ENCODE measurements at regions not wholly inside any gene's neighbourhood (a gene's known extent, or its start where the extent isn't known, plus 50 kb on each side); places are given as distances from the start of the nearest gene placed in this dataset.

DNA sequence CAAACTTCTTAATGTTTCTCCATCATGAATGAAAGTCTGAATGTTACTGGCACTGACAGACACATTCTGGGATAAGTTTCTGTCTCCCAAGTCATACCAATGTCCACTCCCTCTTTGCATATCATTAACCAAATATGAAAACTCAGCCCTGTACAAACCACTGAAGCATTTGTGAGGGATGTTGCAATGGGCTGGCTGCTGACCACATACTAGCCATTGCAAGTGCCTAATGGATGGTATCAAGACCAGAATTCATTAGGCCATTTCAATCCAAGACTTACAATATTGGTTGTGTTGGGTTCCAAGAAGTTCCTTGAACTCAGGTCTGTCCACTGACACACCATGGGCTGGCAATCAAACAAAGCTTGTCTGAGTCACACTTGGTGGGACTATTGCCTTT lies 73.8 kb downstream of the CBLN2 start:
- Histone ChIP-seq H3K36me3 (ENCODE audit: control insufficient read depth in 1 of 2, insufficient read depth in 2 of 2, low read length in 2 of 2) (no peaks in the 10 kb centered on the region), H3K27me3 (ENCODE audit: low read depth, low read length) (no peaks in the 10 kb centered on the region), H3K9me3 (ENCODE audit: control insufficient read depth in 1 of 2, low read length in 2 of 2) (no peaks in the 10 kb centered on the region), H3K27ac (ENCODE audit: low read length) (no peak overlapping the region), H3K4me3 (ENCODE audit: low read depth in 1 of 2, low read length in 2 of 2) (no peak overlapping the region), H3K4me1 (ENCODE audit: control insufficient read depth in 1 of 2, insufficient read depth in 2 of 2, low read length in 2 of 2) (no peaks in the 10 kb centered on the region)

DNA sequence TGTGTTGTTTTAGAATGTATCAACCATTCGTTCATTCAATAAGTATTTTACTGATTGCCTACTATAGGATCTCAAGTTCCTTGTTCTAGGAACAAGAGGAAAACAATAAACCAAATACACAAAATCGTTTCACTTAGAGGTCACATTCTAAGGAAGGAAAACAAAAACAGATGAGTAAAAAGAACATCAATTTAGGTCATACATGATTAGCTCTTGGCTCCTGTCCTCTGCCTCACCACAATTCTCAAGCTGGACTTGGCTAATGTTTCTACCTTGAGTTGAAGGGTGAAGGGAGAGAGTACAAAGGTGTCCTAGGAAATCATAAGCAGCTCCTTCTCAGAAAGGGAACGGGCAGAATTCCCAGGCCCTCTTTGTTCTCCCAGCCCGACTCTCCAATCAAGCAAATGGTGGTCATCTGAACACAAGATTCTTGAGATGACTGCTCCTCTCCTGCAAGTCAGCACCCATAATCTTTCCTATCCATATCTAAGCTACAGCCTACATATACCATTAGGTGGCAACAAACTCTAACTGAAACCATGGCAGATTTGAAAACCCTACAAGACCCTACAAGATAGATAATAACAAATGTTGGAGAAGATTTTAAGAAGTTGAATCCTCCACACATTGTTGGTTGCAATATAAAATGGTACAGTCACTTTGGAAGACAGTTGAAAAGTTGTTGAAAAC lies 76.0 kb downstream of the CBLN2 start:
- H3K4me3 ChIP-seq (ENCODE audit: low read depth in 1 of 2, low read length in 2 of 2): no peak overlapping the region
- H3K27ac ChIP-seq (ENCODE audit: low read length): no peak overlapping the region

DNA sequence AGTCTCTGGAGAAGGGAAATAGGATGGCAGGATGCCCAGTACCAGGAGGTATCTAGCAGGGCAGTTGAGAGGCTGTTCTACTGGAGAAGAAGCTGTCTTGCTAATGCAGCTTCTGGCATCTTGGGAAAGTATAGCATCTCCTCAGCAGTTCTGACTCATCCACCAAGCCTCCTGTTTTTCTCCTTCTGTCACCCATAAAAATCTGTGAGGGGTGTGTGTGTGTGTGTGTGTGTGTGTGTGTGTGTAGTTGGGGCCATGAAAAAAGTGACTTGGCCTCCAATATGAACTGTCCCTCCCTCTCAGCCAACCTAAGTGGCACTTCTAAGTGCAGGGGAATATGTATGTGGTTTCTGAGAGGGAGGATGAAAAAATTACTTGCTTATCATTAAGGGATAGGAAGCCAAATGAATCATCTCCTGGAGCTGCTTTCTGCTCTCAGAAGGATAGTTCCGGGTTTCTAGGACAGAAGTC lies 83.9 kb downstream of the CBLN2 start:
- H3K27me3 ChIP-seq (ENCODE audit: low read depth, low read length): no peaks in the 10 kb centered on the region
- H3K9me3 ChIP-seq (ENCODE audit: control insufficient read depth in 1 of 2, low read length in 2 of 2): no peaks in the 10 kb centered on the region
- H3K4me1 ChIP-seq (ENCODE audit: control insufficient read depth in 1 of 2, insufficient read depth in 2 of 2, low read length in 2 of 2): no peaks in the 10 kb centered on the region
- H3K36me3 ChIP-seq (ENCODE audit: control insufficient read depth in 1 of 2, insufficient read depth in 2 of 2, low read length in 2 of 2): no peaks in the 10 kb centered on the region
- no peak overlapping the region for H3K27ac ChIP-seq (ENCODE audit: low read length)
- H3K4me3 ChIP-seq (ENCODE audit: low read depth in 1 of 2, low read length in 2 of 2): no peak overlapping the region

More for the DNA sequence above, 76.0 kb downstream of the CBLN2 start:
- no peaks in the 10 kb centered on the region for H3K27me3 ChIP-seq (ENCODE audit: low read depth, low read length)
- H3K9me3 ChIP-seq (ENCODE audit: control insufficient read depth in 1 of 2, low read length in 2 of 2): no peaks in the 10 kb centered on the region
- no peaks in the 10 kb centered on the region for H3K4me1 ChIP-seq (ENCODE audit: control insufficient read depth in 1 of 2, insufficient read depth in 2 of 2, low read length in 2 of 2)
- H3K36me3 ChIP-seq (ENCODE audit: control insufficient read depth in 1 of 2, insufficient read depth in 2 of 2, low read length in 2 of 2): no peaks in the 10 kb centered on the region

DNA sequence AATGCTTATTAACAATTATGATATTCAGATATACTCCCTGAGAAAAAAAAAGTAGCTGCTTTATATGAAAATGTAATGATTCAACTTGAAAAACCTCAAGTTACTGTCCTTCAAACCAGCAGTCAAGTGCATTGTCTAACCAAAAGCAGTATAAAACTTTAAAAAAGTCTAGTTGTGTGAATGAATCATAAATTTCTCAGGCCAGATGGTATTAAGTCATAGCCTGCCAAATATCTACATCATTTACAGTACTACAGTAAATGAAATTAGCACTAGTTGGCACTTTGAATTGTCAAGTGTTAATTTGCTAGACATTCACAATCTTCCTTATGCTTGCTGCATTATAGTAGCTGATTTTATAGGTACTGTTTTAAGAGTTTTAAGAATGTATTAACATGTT lies 85.9 kb downstream of the CBLN2 start:
- H3K4me1 ChIP-seq (ENCODE audit: control insufficient read depth in 1 of 2, insufficient read depth in 2 of 2, low read length in 2 of 2): no peaks in the 10 kb centered on the region
- no peak overlapping the region for H3K4me3 ChIP-seq (ENCODE audit: low read depth in 1 of 2, low read length in 2 of 2)
- no peaks in the 10 kb centered on the region for H3K36me3 ChIP-seq (ENCODE audit: control insufficient read depth in 1 of 2, insufficient read depth in 2 of 2, low read length in 2 of 2)
- no peaks in the 10 kb centered on the region for H3K27me3 ChIP-seq (ENCODE audit: low read depth, low read length)
- no peak overlapping the region for H3K27ac ChIP-seq (ENCODE audit: low read length)
- no peaks in the 10 kb centered on the region for H3K9me3 ChIP-seq (ENCODE audit: control insufficient read depth in 1 of 2, low read length in 2 of 2)

DNA sequence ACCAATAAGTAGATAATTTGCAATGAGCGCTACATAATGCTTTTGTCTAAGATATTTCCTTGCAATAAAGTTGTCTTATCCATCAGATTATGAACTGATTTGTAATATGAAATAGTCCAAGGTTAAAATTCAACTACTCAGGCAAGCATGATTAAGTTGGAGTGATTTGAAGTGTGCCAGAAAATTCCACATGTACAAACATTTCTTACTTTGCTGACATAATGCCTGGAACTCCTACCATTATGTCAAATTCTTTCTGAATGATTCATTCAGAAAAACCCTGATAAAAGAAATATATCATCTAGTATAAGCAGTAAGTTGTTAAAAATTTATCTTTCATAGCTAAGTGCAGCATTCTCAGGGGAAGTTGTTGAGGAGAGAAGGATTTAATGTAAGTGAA lies 87.3 kb downstream of the CBLN2 start:
- H3K9me3 ChIP-seq (ENCODE audit: control insufficient read depth in 1 of 2, low read length in 2 of 2): no peaks in the 10 kb centered on the region
- no peaks in the 10 kb centered on the region for H3K27me3 ChIP-seq (ENCODE audit: low read depth, low read length)
- no peaks in the 10 kb centered on the region for H3K4me1 ChIP-seq (ENCODE audit: control insufficient read depth in 1 of 2, insufficient read depth in 2 of 2, low read length in 2 of 2)
- H3K27ac ChIP-seq (ENCODE audit: low read length): no peak overlapping the region
- no peaks in the 10 kb centered on the region for H3K36me3 ChIP-seq (ENCODE audit: control insufficient read depth in 1 of 2, insufficient read depth in 2 of 2, low read length in 2 of 2)
- no peak overlapping the region for H3K4me3 ChIP-seq (ENCODE audit: low read depth in 1 of 2, low read length in 2 of 2)

DNA sequence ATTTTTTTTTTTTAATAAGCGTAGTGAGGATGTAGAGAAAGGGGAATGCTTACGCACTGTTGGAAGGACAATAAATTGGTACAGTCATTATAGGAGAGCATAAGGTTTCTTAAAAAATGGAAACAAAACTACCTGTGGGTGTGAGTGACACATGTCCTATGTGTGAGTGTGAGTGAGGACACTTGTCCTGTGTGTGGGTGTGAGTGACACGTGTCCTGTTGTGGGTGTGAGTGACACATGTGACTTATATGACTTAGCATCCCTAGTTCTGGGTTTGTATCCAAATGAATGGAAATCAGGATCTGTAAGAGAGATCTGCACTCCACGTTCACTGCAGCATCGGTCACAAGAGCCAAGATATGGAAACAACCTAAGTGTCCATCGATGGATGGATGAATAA lies 91.8 kb downstream of the CBLN2 start:
- Histone ChIP-seq H3K4me3 (ENCODE audit: low read depth in 1 of 2, low read length in 2 of 2) (no peak overlapping the region), H3K36me3 (ENCODE audit: control insufficient read depth in 1 of 2, insufficient read depth in 2 of 2, low read length in 2 of 2) (no peaks in the 10 kb centered on the region), H3K4me1 (ENCODE audit: control insufficient read depth in 1 of 2, insufficient read depth in 2 of 2, low read length in 2 of 2) (no peaks in the 10 kb centered on the region), H3K27ac (ENCODE audit: low read length) (no peak overlapping the region), H3K27me3 (ENCODE audit: low read depth, low read length) (no peaks in the 10 kb centered on the region), H3K9me3 (ENCODE audit: control insufficient read depth in 1 of 2, low read length in 2 of 2) (no peaks in the 10 kb centered on the region)

DNA sequence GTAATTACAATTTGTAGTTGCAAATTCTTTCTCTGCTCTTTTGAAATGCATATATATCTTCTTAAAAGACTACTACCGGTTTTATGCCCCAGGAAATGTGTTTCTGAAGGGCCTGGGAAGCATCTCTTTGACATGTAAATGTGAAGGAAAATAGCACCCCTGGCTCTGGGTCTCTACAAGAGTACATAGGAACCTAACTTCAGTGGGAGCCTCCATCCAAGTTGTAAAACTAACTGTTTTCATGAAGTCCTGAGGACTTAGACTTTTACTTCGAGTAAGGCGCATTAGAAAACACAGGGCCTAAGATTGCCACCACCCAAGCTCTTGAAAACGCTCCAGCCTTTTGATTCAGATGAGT lies 99.4 kb downstream of the CBLN2 start:
- H3K4me1 ChIP-seq (ENCODE audit: control insufficient read depth in 1 of 2, insufficient read depth in 2 of 2, low read length in 2 of 2): no peaks in the 10 kb centered on the region
- H3K4me3 ChIP-seq (ENCODE audit: low read depth in 1 of 2, low read length in 2 of 2): no peak overlapping the region
- no peaks in the 10 kb centered on the region for H3K9me3 ChIP-seq (ENCODE audit: control insufficient read depth in 1 of 2, low read length in 2 of 2)
- H3K27ac ChIP-seq (ENCODE audit: low read length): no peak overlapping the region
- no peaks in the 10 kb centered on the region for H3K27me3 ChIP-seq (ENCODE audit: low read depth, low read length)
- H3K36me3 ChIP-seq (ENCODE audit: control insufficient read depth in 1 of 2, insufficient read depth in 2 of 2, low read length in 2 of 2): no peaks in the 10 kb centered on the region

DNA sequence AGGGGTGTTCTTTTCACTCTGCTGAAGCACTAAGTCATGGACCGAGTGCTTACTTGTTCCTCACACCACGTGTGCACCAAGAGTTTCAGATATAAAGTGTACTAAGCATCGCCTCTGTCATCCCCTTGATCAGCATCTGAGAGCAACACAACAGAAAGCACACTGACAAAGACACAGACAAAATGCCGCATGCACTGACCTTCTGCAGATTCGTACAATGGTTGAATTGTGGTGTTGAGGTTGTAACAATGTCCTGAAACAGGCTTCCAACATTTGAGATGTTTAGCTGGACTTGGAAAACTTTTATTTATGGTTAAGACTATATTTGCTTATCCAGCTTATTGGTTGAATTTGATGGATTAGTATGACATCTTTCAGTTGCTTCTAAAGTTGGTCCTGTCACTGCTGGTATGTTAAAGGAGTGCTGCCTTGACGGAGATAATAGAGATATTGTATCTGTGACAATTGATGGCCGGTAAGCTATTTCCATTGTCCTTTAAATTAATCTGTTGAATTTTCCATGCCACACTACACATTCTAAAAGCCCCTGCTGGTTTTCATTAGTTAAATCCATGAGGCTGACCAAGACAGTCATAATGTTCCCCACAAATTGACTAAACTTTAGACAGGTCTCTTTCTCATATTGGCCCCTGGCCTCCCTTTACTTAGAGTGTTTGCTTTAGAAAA lies 99.9 kb downstream of the CBLN2 start:
- H3K27me3 ChIP-seq (ENCODE audit: low read depth, low read length): no peaks in the 10 kb centered on the region
- H3K4me1 ChIP-seq (ENCODE audit: control insufficient read depth in 1 of 2, insufficient read depth in 2 of 2, low read length in 2 of 2): no peaks in the 10 kb centered on the region
- H3K9me3 ChIP-seq (ENCODE audit: control insufficient read depth in 1 of 2, low read length in 2 of 2): no peaks in the 10 kb centered on the region
- no peak overlapping the region for H3K27ac ChIP-seq (ENCODE audit: low read length)
- no peaks in the 10 kb centered on the region for H3K36me3 ChIP-seq (ENCODE audit: control insufficient read depth in 1 of 2, insufficient read depth in 2 of 2, low read length in 2 of 2)
- no peak overlapping the region for H3K4me3 ChIP-seq (ENCODE audit: low read depth in 1 of 2, low read length in 2 of 2)

DNA sequence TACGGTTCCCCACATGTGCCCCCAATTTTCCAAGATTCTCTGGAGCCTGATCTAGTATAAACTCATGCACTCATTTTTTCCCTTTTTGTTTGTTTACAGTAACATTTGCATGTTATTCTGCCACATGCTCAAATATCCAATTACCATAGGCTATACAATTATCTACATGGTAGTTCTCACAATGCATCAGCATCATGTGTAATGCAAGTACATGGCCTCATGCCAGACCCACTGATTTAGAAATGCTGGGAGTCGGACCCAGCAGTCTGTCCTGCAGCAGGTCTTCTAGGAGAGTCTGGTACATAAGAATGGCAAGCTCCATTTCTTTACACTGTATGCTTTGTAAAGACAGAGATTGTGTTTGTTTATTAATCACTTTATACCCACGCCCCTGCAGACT lies 107.7 kb downstream of the CBLN2 start:
- no peaks in the 10 kb centered on the region for H3K9me3 ChIP-seq (ENCODE audit: control insufficient read depth in 1 of 2, low read length in 2 of 2)
- no peak overlapping the region for H3K27ac ChIP-seq (ENCODE audit: low read length)
- no peaks in the 10 kb centered on the region for H3K27me3 ChIP-seq (ENCODE audit: low read depth, low read length)
- H3K36me3 ChIP-seq (ENCODE audit: control insufficient read depth in 1 of 2, insufficient read depth in 2 of 2, low read length in 2 of 2): no peaks in the 10 kb centered on the region
- H3K4me1 ChIP-seq (ENCODE audit: control insufficient read depth in 1 of 2, insufficient read depth in 2 of 2, low read length in 2 of 2): no peaks in the 10 kb centered on the region
- H3K4me3 ChIP-seq (ENCODE audit: low read depth in 1 of 2, low read length in 2 of 2): no peak overlapping the region

DNA sequence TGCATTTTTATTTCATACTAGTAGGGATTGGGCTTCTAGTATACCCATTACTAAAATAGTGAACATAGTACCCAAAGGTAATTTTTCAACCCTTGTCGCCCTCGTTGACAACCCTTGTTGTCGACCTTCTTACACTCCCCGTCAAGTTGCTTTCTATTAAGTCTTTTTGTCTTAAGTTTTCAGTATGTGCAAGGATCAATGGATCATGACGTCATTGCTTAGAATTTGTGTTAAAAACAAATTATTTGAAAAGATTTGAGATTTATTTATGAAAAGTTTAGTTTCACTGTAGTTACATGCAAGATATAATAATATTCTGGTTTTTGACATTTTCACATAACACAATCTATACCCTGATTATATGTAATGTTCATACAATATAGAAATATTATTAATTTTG lies 110.4 kb downstream of the CBLN2 start:
- Histone ChIP-seq H3K9me3 (ENCODE audit: control insufficient read depth in 1 of 2, low read length in 2 of 2) (no peaks in the 10 kb centered on the region), H3K36me3 (ENCODE audit: control insufficient read depth in 1 of 2, insufficient read depth in 2 of 2, low read length in 2 of 2) (no peaks in the 10 kb centered on the region), H3K27me3 (ENCODE audit: low read depth, low read length) (no peaks in the 10 kb centered on the region), H3K4me3 (ENCODE audit: low read depth in 1 of 2, low read length in 2 of 2) (no peak overlapping the region), H3K27ac (ENCODE audit: low read length) (no peak overlapping the region), H3K4me1 (ENCODE audit: control insufficient read depth in 1 of 2, insufficient read depth in 2 of 2, low read length in 2 of 2) (no peaks in the 10 kb centered on the region)

DNA sequence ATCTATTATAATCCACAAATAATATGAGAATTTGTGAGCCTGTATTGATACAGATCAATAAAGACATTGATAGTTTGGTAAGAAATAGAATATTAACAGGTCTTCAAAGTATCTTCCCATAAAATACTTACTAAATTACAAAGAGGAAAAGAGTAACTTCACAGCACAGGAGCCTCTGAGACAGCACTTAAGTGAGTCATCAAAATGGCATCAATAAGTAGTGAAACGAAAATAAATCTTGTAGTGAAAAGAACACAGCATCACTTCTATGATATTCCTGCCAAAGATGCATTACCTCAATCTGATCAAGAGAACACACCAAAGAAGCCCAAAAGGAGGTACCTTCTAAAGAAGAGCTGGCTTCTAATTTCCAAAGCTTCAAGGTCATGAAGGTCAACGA lies 116.4 kb downstream of the CBLN2 start:
- Histone ChIP-seq H3K27me3 (ENCODE audit: low read depth, low read length) (no peaks in the 10 kb centered on the region), H3K27ac (ENCODE audit: low read length) (no peak overlapping the region), H3K4me1 (ENCODE audit: control insufficient read depth in 1 of 2, insufficient read depth in 2 of 2, low read length in 2 of 2) (no peaks in the 10 kb centered on the region), H3K4me3 (ENCODE audit: low read depth in 1 of 2, low read length in 2 of 2) (no peak overlapping the region), H3K9me3 (ENCODE audit: control insufficient read depth in 1 of 2, low read length in 2 of 2) (no peaks in the 10 kb centered on the region), H3K36me3 (ENCODE audit: control insufficient read depth in 1 of 2, insufficient read depth in 2 of 2, low read length in 2 of 2) (no peaks in the 10 kb centered on the region)

DNA sequence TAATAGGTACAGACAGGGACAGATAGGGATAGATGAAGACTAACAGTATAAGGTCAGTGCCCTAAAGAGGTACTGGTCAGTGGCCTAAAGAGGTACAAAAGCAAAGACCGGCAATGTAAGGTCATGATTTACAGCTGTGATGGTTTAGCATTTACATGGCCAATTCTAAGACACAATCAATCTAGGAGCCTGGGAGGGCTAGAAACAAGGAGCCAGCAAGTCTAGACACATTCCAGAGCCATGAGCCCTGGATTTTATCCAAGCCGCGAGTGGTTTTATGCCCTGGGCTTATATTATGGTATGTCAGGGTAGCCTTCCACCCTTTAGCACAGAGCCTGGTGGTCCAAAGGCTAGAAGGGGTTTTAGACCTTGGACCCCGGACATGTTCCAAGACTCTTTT lies 124.2 kb downstream of the CBLN2 start:
- Histone ChIP-seq H3K4me1 (ENCODE audit: control insufficient read depth in 1 of 2, insufficient read depth in 2 of 2, low read length in 2 of 2) (no peaks in the 10 kb centered on the region), H3K27me3 (ENCODE audit: low read depth, low read length) (no peaks in the 10 kb centered on the region), H3K4me3 (ENCODE audit: low read depth in 1 of 2, low read length in 2 of 2) (no peak overlapping the region), H3K27ac (ENCODE audit: low read length) (no peak overlapping the region), H3K36me3 (ENCODE audit: control insufficient read depth in 1 of 2, insufficient read depth in 2 of 2, low read length in 2 of 2) (no peaks in the 10 kb centered on the region), H3K9me3 (ENCODE audit: control insufficient read depth in 1 of 2, low read length in 2 of 2) (no peaks in the 10 kb centered on the region)
